ENCODE measurements at regions not wholly inside any gene's neighbourhood (a gene's known extent, or its start where the extent isn't known, plus 50 kb on each side); places are given as distances from the start of the nearest gene placed in this dataset.

DNA sequence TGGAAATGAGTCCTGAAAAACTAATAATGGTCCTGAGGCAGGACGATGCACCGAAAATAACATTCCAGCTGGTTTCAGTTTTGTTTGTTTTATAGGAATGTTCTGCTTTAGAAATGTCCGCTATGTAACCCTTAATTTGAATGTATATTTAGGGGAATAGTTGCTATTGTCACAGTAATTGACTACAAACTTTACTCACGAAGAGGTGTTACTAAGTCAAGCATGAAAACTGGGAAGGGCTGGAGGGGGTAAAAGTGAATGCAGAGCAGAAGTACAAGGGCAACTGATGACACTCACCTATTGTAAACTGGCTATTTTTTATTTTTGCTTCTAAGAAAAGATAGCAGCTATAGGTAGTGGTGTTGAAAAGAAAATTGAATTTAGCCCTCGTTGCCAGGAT is 230.7 kb upstream of the SYT10 start:
- H3K4me3 ChIP-seq (ENCODE audit: low read depth, low read length): no peak overlapping the region
- TF ChIP-seq, protein P1, sequence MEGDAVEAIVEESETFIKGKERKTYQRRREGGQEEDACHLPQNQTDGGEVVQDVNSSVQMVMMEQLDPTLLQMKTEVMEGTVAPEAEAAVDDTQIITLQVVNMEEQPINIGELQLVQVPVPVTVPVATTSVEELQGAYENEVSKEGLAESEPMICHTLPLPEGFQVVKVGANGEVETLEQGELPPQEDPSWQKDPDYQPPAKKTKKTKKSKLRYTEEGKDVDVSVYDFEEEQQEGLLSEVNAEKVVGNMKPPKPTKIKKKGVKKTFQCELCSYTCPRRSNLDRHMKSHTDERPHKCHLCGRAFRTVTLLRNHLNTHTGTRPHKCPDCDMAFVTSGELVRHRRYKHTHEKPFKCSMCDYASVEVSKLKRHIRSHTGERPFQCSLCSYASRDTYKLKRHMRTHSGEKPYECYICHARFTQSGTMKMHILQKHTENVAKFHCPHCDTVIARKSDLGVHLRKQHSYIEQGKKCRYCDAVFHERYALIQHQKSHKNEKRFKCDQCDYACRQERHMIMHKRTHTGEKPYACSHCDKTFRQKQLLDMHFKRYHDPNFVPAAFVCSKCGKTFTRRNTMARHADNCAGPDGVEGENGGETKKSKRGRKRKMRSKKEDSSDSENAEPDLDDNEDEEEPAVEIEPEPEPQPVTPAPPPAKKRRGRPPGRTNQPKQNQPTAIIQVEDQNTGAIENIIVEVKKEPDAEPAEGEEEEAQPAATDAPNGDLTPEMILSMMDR (IDR thresholded peaks at IDR 0.05; ENCODE audit: control insufficient read depth, extremely low read depth, insufficient read depth): no peak
- DNase-seq (ENCODE audit: low read depth): no peak

DNA sequence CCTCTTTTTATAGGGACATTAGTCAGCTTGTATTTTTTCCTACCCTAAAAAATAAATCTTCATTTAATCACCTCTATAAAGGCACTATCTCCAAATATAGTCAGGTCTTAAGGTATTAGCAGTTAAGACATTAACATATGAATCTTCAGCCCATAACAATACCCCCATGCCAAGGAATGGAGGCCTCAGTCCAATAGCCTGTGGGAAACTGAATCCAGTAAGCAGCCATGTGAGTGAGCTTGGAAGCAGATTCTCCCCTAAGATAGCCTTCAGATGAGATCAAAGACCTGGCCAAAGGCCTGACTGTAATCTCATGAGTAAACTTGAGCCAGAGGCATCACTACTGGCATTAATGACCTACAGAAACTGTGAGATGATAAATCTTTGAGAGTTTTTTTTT is 232.1 kb upstream of the SYT10 start:
- TF ChIP-seq, protein P1 (IDR thresholded peaks at IDR 0.05; ENCODE audit: control insufficient read depth, extremely low read depth, insufficient read depth): no peak
- H3K4me3 ChIP-seq (ENCODE audit: low read depth, low read length): no peak overlapping the region
- DNase-seq (ENCODE audit: low read depth): no peak

- DNase-seq (ENCODE audit: low read depth): no peak
- TF ChIP-seq, protein P1 (IDR thresholded peaks at IDR 0.05; ENCODE audit: control insufficient read depth, extremely low read depth, insufficient read depth): no peak
- H3K4me3 ChIP-seq (ENCODE audit: low read depth, low read length): no peak overlapping the region
Observed at GRCh38 chr12:33672836-33673577, 233.4 kb upstream of the SYT10 start.

- DNase-seq (ENCODE audit: low read depth): no peak
- TF ChIP-seq, protein P1 (IDR thresholded peaks at IDR 0.05; ENCODE audit: control insufficient read depth, extremely low read depth, insufficient read depth): no peak
- no peak overlapping the region for H3K4me3 ChIP-seq (ENCODE audit: low read depth, low read length)
Observed at GRCh38 chr12:33676866-33677265, 237.2 kb upstream of the SYT10 start.

DNA sequence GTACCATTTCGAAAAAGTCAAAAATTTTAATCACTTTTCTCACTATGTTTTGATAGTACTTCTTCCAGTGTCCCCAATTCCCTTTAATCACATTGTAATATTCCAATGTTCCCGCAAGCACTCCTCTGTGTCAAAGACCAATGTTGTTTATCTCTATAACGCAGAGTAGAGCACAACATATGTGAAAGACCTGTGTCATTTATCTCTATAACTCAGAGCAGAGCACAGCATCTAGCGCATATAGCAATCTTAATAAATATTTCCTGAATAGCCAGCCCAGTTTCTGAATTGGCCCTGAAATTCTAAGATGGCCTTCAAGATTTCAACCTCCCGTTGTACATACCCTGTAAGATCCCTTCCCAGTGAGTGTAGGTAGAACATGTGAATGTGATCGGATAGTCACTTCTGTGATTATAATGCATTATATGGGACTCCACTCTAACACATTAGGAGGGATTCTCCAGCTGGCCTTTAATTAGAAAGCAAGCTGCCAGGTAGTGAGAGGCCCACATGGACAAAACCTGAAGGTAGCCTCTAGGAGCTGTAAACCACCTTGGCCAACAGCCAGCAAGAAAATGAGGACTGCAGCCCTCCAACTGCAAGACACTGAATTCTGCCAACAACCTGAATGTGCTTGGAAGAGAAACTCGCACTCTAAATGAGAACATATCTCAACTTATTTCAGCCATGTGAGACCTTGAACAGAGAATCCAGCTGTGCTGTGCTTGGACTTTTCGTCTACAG is 238.8 kb upstream of the SYT10 start:
- TF ChIP-seq, protein P1 (IDR thresholded peaks at IDR 0.05; ENCODE audit: control insufficient read depth, extremely low read depth, insufficient read depth): no peak
- no peak overlapping the region for H3K4me3 ChIP-seq (ENCODE audit: low read depth, low read length)
- no peak for DNase-seq (ENCODE audit: low read depth)

DNA sequence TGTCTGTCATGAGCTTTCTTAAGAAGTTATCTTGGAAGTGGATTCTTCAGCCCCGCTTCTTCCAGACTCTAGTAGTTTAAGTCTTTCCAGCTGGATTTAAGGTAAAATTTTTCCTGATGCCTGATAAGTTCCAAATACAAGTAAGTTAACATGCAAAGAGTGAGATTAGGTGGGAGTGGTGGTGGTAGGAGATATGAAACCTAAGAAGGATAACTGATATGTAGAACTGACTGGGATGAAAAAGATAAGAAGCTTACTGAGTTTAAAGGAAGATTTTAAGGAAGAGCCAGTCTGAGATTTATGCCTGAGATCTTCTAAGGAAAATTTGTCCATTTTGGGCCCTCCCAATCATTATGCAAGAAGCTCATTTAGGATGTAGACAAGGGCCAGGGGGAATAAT is 250.9 kb upstream of the SYT10 start:
- H3K4me3 ChIP-seq (ENCODE audit: low read depth, low read length): no peak overlapping the region
- TF ChIP-seq, protein P1 (IDR thresholded peaks at IDR 0.05; ENCODE audit: control insufficient read depth, extremely low read depth, insufficient read depth): no peak
- DNase-seq (ENCODE audit: low read depth): no peak

Data from LNCaP clone FGC (cell line).